Loucy (cell line): ENCODE measurements at regions not wholly inside any gene's neighbourhood (a gene's known extent, or its start where the extent isn't known, plus 50 kb on each side); places are given as distances from the start of the nearest gene placed in this dataset.

Experiments
- H2AFZ ChIP-seq: fragments of 200-600 bp; sonication (generic); 2 replicates; pipeline ENCODE4 v1.6.0; 2016; ENCODE audit warnings: antibody characterized with exemption, mild to moderate bottlenecking, low read length, moderate library complexity
- H3F3A ChIP-seq: fragments of 200-600 bp; 2 replicates; pipeline ENCODE4 v1.6.0; 2016; ENCODE audit warnings: antibody characterized with exemption, low read depth, mild to moderate bottlenecking
- H3K27me3 ChIP-seq: fragments of 200-600 bp; sonication (generic); 2 replicates; pipeline ENCODE4 v1.6.1; 2014; ENCODE audit warnings: low read length, mild to moderate bottlenecking; ENCODE audit not compliant: insufficient read depth, poor library complexity, severe bottlenecking
- H3K36me3 ChIP-seq: fragments of 200-600 bp; sonication (generic); 2 replicates; pipeline ENCODE4 v1.6.1; 2016; ENCODE audit warnings: low read length; ENCODE audit not compliant: insufficient read depth
- H3K4me1 ChIP-seq: fragments of 200-600 bp; sonication (generic); 2 replicates; pipeline ENCODE4 v1.5.1; 2014; ENCODE audit warnings: low read length, mild to moderate bottlenecking; ENCODE audit not compliant: insufficient read depth, poor library complexity, severe bottlenecking
- H3K4me2 ChIP-seq: fragments of 200-600 bp; sonication (generic); 2 replicates; pipeline ENCODE4 v1.6.0; 2014; ENCODE audit warnings: antibody characterized with exemption, low read length, low read depth, mild to moderate bottlenecking; ENCODE audit not compliant: poor library complexity, severe bottlenecking
- H3K4me3 ChIP-seq: fragments of 200-600 bp; sonication (generic); 2 replicates; pipeline ENCODE4 v1.5.1; 2014; ENCODE audit warnings: low read length, mild to moderate bottlenecking, mixed read lengths; ENCODE audit not compliant: poor library complexity, severe bottlenecking
- H3K79me2 ChIP-seq: fragments of 200-600 bp; sonication (generic); 2 replicates; pipeline ENCODE4 v1.6.1; 2014; ENCODE audit warnings: low read length; ENCODE audit not compliant: insufficient read depth
- H3K9ac ChIP-seq: fragments of 200-600 bp; sonication (generic); 2 replicates; pipeline ENCODE4 v1.6.0; 2014; ENCODE audit warnings: mild to moderate bottlenecking, low read depth, low read length, moderate library complexity; ENCODE audit not compliant: poor library complexity, severe bottlenecking
- H3K9me2 ChIP-seq: fragments of 200-600 bp; sonication (generic); replicated peaks from 2 replicates; pipeline ENCODE4 v1.6.1; 2016; ENCODE audit warnings: low read depth, low read length, mixed read lengths
- H3K9me3 ChIP-seq: fragments of 200-600 bp; sonication (generic); 2 replicates; pipeline ENCODE4 v1.6.1; 2014; ENCODE audit warnings: mild to moderate bottlenecking, antibody characterized with exemption, low read length, low read depth; ENCODE audit not compliant: insufficient read depth
- H4K20me1 ChIP-seq: fragments of 200-600 bp; sonication (generic); 2 replicates; pipeline ENCODE4 v1.6.0; 2014; ENCODE audit warnings: antibody characterized with exemption, low read length, mild to moderate bottlenecking; ENCODE audit not compliant: insufficient read depth, poor library complexity, severe bottlenecking
- CTCF ChIP-seq: fragments of 200-600 bp; sonication (generic); conservative IDR thresholded peaks from 2 replicates; pipeline ENCODE4 v1.5.1; 2014; ENCODE audit warnings: mild to moderate bottlenecking, antibody characterized with exemption, low read length
- EZH2phosphoT487 ChIP-seq: fragments of 200-600 bp; IDR thresholded peaks from 2 replicates; pipeline ENCODE4 v1.6.1; 2018; ENCODE audit warnings: antibody characterized with exemption, mild to moderate bottlenecking, moderate library complexity, borderline replicate concordance

- no peaks in the 10 kb centered on the region for H3F3A ChIP-seq
- H3K4me3 ChIP-seq: no peak overlapping the region
- no peak overlapping the region for H2AFZ ChIP-seq
- H3K9me3 ChIP-seq: no peaks in the 10 kb centered on the region
- no peaks in the 10 kb centered on the region for H3K36me3 ChIP-seq
- no peak overlapping the region for H3K4me2 ChIP-seq
- no peak overlapping the region for H3K9ac ChIP-seq
- H3K79me2 ChIP-seq: no peaks in the 10 kb centered on the region
- no peak for TF ChIP-seq EZH2phosphoT487
- TF ChIP-seq CTCF: no peak
- H4K20me1 ChIP-seq: no peaks in the 10 kb centered on the region
- H3K27me3 ChIP-seq: no peaks in the 10 kb centered on the region
- no peaks in the 10 kb centered on the region for H3K4me1 ChIP-seq
- H3K9me2 ChIP-seq: no peaks in the 10 kb centered on the region
These were observed 1400.7 kb upstream of the ACVR2A start for GRCh38 chr2:146444085-146444484.

DNA sequence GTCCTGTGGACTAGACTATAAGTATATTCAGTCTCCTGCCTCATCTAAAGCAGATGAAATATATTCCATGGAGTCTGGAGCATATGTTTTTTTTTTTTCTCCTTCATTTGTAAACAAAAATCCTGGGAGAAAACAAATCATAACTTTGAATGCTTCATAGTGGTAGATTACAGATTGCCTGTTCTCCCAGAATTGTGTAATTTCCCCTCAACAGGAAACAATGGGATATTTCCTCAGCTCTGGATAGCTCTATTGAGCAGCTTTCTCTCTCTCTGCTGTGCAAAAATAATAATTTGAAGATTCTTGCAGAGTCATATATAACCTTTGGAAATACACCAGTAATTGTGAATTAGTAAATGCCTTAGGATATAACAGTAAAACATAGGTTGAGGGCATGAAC is 1406.6 kb upstream of the ACVR2A start:
- no peaks in the 10 kb centered on the region for H4K20me1 ChIP-seq
- no peak overlapping the region for H3K4me3 ChIP-seq
- H2AFZ ChIP-seq: no peak overlapping the region
- H3K4me1 ChIP-seq: no peaks in the 10 kb centered on the region
- TF ChIP-seq EZH2phosphoT487 (no peak), CTCF (no peak)
- no peaks in the 10 kb centered on the region for H3K9me2 ChIP-seq
- H3K79me2 ChIP-seq: no peaks in the 10 kb centered on the region
- H3F3A ChIP-seq: no peaks in the 10 kb centered on the region
- H3K9ac ChIP-seq: no peak overlapping the region
- H3K36me3 ChIP-seq: no peaks in the 10 kb centered on the region
- no peaks in the 10 kb centered on the region for H3K9me3 ChIP-seq
- H3K4me2 ChIP-seq: no peak overlapping the region
- no peaks in the 10 kb centered on the region for H3K27me3 ChIP-seq

- H3K9me3 ChIP-seq: no peaks in the 10 kb centered on the region
- no peaks in the 10 kb centered on the region for H3K36me3 ChIP-seq
- H3K9me2 ChIP-seq: no peaks in the 10 kb centered on the region
- H3K79me2 ChIP-seq: no peaks in the 10 kb centered on the region
- H3K4me2 ChIP-seq: no peak overlapping the region
- H3K27me3 ChIP-seq: no peaks in the 10 kb centered on the region
- H3K4me1 ChIP-seq: no peaks in the 10 kb centered on the region
- H3K9ac ChIP-seq: no peak overlapping the region
- no peaks in the 10 kb centered on the region for H3F3A ChIP-seq
- TF ChIP-seq CTCF (no peak), EZH2phosphoT487 (no peak)
- H2AFZ ChIP-seq: no peak overlapping the region
- H3K4me3 ChIP-seq: no peak overlapping the region
- H4K20me1 ChIP-seq: no peaks in the 10 kb centered on the region
These were observed 1407.1 kb upstream of the ACVR2A start for GRCh38 chr2:146437712-146438111.
